ENCODE measurements at regions not wholly inside any gene's neighbourhood (a gene's known extent, or its start where the extent isn't known, plus 50 kb on each side); places are given as distances from the start of the nearest gene placed in this dataset.

DNA sequence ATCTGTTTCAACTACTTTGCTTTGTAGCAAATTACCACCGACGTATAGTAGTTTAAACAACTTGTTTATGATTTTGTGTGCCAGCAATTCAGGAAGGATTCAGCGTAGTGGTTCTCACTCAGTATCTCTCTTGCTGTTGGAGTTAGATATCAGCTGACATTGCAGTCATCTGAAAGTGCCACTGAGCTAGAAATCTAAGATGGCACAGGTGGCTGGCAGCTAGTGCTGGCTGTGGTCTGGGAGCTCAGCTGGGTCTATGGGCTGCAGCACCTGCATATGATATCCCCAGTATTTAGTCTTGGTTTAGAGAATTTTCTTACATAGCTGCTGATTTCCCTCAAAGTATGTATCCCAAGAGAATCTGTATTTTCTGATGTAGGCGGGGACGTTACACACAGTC lies 235.6 kb downstream of the SCG2 start:
- no peak for TF ChIP-seq CTCF (IDR thresholded peaks at IDR 0.05)
- TF ChIP-seq POLR2A (IDR thresholded peaks at IDR 0.05) = no peak
